HG02973 (cell line): ENCODE measurements at regions not wholly inside any gene's neighbourhood (a gene's known extent, or its start where the extent isn't known, plus 50 kb on each side); places are given as distances from the start of the nearest gene placed in this dataset.

Source experiments
- ATAC-seq: cut with Tn5 transposase; IDR thresholded peaks from one replicate; pipeline ENCODE4 v1.9.1; 2021; ENCODE audit warnings: moderate library complexity; ENCODE audit not compliant: unreplicated experiment

- no peak for ATAC-seq
These were observed 391.5 kb upstream of the ADGRL2 start for GRCh38 chr1:81409262-81409661.

GRCh38 chr1:81408419-81408818 lies 392.3 kb upstream of the ADGRL2 start:
- no peak for ATAC-seq

- no peak for ATAC-seq
These were observed 393.5 kb upstream of the ADGRL2 start for GRCh38 chr1:81407000-81407821.

- no peak for ATAC-seq
These were observed 394.3 kb upstream of the ADGRL2 start for GRCh38 chr1:81406292-81406999.

- no peak for ATAC-seq
These were observed 402.7 kb upstream of the ADGRL2 start for GRCh38 chr1:81398041-81398440.

GRCh38 chr1:81392526-81393226 lies 408.1 kb upstream of the ADGRL2 start:
- ATAC-seq, result no peak

- ATAC-seq, result no peak
These were observed 409.5 kb upstream of the ADGRL2 start for GRCh38 chr1:81391125-81391828.

- no peak for ATAC-seq
These were observed 412.3 kb upstream of the ADGRL2 start for GRCh38 chr1:81388435-81388834.

- no peak for ATAC-seq
These were observed 413.3 kb upstream of the ADGRL2 start for GRCh38 chr1:81387446-81387845.

- ATAC-seq, result no peak
These were observed 418.2 kb upstream of the ADGRL2 start for GRCh38 chr1:81382561-81382960.

- no peak for ATAC-seq
These were observed 418.9 kb upstream of the ADGRL2 start for GRCh38 chr1:81381881-81382280.

GRCh38 chr1:81380436-81380835 lies 420.3 kb upstream of the ADGRL2 start:
- no peak for ATAC-seq

- no peak for ATAC-seq
These were observed 421.3 kb upstream of the ADGRL2 start for GRCh38 chr1:81379430-81379829.

GRCh38 chr1:81377406-81377805 lies 423.3 kb upstream of the ADGRL2 start:
- ATAC-seq, result no peak

GRCh38 chr1:81375884-81376548 lies 424.7 kb upstream of the ADGRL2 start:
- no peak for ATAC-seq

- ATAC-seq, result no peak
These were observed 426.3 kb upstream of the ADGRL2 start for GRCh38 chr1:81374481-81374880.

GRCh38 chr1:81371864-81372263 lies 428.9 kb upstream of the ADGRL2 start:
- ATAC-seq, result no peak

- ATAC-seq, result no peak
These were observed 430.9 kb upstream of the ADGRL2 start for GRCh38 chr1:81369833-81370232.

GRCh38 chr1:81366173-81366572 lies 434.6 kb upstream of the ADGRL2 start:
- ATAC-seq, result no peak

GRCh38 chr1:81364088-81364487 lies 436.6 kb upstream of the ADGRL2 start:
- ATAC-seq, result no peak

- no peak for ATAC-seq
These were observed 442.6 kb upstream of the ADGRL2 start for GRCh38 chr1:81358151-81358550.
